ENCODE measurements at regions not wholly inside any gene's neighbourhood (a gene's known extent, or its start where the extent isn't known, plus 50 kb on each side); places are given as distances from the start of the nearest gene placed in this dataset.

GRCh38 chr1:87632232-87632631 lies 303.6 kb downstream of the LMO4 start:
- Histone ChIP-seq H3K4me3 (ENCODE audit: low read depth, low read length) (no peak overlapping the region), H3K9me3 (ENCODE audit: control insufficient read depth in 2 of 2, low read length in 2 of 2) (no peaks in the 10 kb centered on the region), H3K4me1 (ENCODE audit: control insufficient read depth, insufficient read depth, low read length, poor library complexity, severe bottlenecking) (no peaks in the 10 kb centered on the region), H3K27me3 (ENCODE audit: control insufficient read depth, insufficient read depth, low read length) (no peaks in the 10 kb centered on the region), H3K27ac (ENCODE audit: insufficient read depth, low read length, poor library complexity, severe bottlenecking) (no peak overlapping the region), H3K36me3 (ENCODE audit: control insufficient read depth, insufficient read depth, low read length) (no peaks in the 10 kb centered on the region)
- Mint-ChIP-seq H3K27ac (no peak overlapping the region), H3K4me1 (no peaks in the 10 kb centered on the region), H3K36me3 (no peaks in the 10 kb centered on the region), H3K27me3 (no peaks in the 10 kb centered on the region), H3K9me3 (peaks cover 0 to 6% (median 3%) of the 10 kb centered on the region in 7 donors), H3K4me3 (no peak overlapping the region)
- ATAC-seq (ENCODE audit: low read depth in 2 of 2) (no peak), DNase-seq (no peak)

GRCh38 chr1:87636198-87636892 lies 307.7 kb downstream of the LMO4 start:
- Mint-ChIP-seq H3K9me3 (peaks cover 0 to 9% (median 4%) of the 10 kb centered on the region in 7 donors), H3K36me3 (no peaks in the 10 kb centered on the region), H3K4me1 (no peaks in the 10 kb centered on the region), H3K27me3 (no peaks in the 10 kb centered on the region), H3K4me3 (no peak overlapping the region), H3K27ac (no peak overlapping the region)
- Histone ChIP-seq H3K4me3 (ENCODE audit: low read depth, low read length) (no peak overlapping the region), H3K27ac (ENCODE audit: insufficient read depth, low read length, poor library complexity, severe bottlenecking) (no peak overlapping the region), H3K36me3 (ENCODE audit: control insufficient read depth, insufficient read depth, low read length) (no peaks in the 10 kb centered on the region), H3K27me3 (ENCODE audit: control insufficient read depth, insufficient read depth, low read length) (no peaks in the 10 kb centered on the region), H3K4me1 (ENCODE audit: control insufficient read depth, insufficient read depth, low read length, poor library complexity, severe bottlenecking) (no peaks in the 10 kb centered on the region), H3K9me3 (ENCODE audit: control insufficient read depth in 2 of 2, low read length in 2 of 2) (no peaks in the 10 kb centered on the region)
- ATAC-seq (ENCODE audit: low read depth in 2 of 2) (no peak), DNase-seq (no peak)

GRCh38 chr1:87638636-87639035 lies 310.0 kb downstream of the LMO4 start:
- Mint-ChIP-seq H3K27me3 (no peaks in the 10 kb centered on the region), H3K4me3 (no peak overlapping the region), H3K4me1 (no peaks in the 10 kb centered on the region), H3K9me3 (peaks cover 0 to 7% (median 2%) of the 10 kb centered on the region in 7 donors), H3K36me3 (no peaks in the 10 kb centered on the region), H3K27ac (no peak overlapping the region)
- no peak for ATAC-seq (ENCODE audit: low read depth in 2 of 2)
- DNase-seq = no peak
- H3K36me3 ChIP-seq (ENCODE audit: control insufficient read depth, insufficient read depth, low read length) = no peaks in the 10 kb centered on the region
- no peak overlapping the region for H3K27ac ChIP-seq (ENCODE audit: insufficient read depth, low read length, poor library complexity, severe bottlenecking)
- no peaks in the 10 kb centered on the region for H3K9me3 ChIP-seq (ENCODE audit: control insufficient read depth in 2 of 2, low read length in 2 of 2)
- no peaks in the 10 kb centered on the region for H3K4me1 ChIP-seq (ENCODE audit: control insufficient read depth, insufficient read depth, low read length, poor library complexity, severe bottlenecking)
- no peaks in the 10 kb centered on the region for H3K27me3 ChIP-seq (ENCODE audit: control insufficient read depth, insufficient read depth, low read length)
- H3K4me3 ChIP-seq (ENCODE audit: low read depth, low read length) = no peak overlapping the region

DNA sequence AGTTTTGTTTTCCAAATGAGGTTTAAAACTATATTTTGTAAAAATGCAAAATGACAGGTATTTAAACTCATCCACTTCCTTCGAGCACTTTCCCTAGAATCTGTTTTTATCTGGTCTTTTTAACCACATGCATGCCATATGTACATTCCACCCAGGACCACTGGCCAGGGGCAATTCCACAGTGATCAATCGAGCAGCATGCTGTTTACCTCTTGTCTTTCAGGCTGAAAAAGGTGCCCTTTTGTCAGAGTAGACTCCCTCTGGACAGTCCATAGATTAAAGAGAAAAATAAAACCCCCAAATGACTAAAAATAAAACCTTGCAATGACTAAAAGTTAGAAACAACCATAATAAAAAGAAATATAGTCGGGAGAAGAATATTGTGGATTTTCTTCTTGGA lies 313.3 kb downstream of the LMO4 start:
- Histone ChIP-seq H3K27me3 (ENCODE audit: control insufficient read depth, insufficient read depth, low read length) (no peaks in the 10 kb centered on the region), H3K36me3 (ENCODE audit: control insufficient read depth, insufficient read depth, low read length) (no peaks in the 10 kb centered on the region), H3K4me1 (ENCODE audit: control insufficient read depth, insufficient read depth, low read length, poor library complexity, severe bottlenecking) (no peaks in the 10 kb centered on the region), H3K9me3 (ENCODE audit: control insufficient read depth in 2 of 2, low read length in 2 of 2) (no peaks in the 10 kb centered on the region), H3K27ac (ENCODE audit: insufficient read depth, low read length, poor library complexity, severe bottlenecking) (no peak overlapping the region), H3K4me3 (ENCODE audit: low read depth, low read length) (no peak overlapping the region)
- Mint-ChIP-seq H3K9me3 (peaks cover 0 to 4% (median 0%) of the 10 kb centered on the region in 7 donors), H3K27me3 (no peaks in the 10 kb centered on the region), H3K36me3 (no peaks in the 10 kb centered on the region), H3K4me3 (no peak overlapping the region), H3K4me1 (no peaks in the 10 kb centered on the region), H3K27ac (no peak overlapping the region)
- no peak for ATAC-seq (ENCODE audit: low read depth in 2 of 2)
- DNase-seq = no peak

DNA sequence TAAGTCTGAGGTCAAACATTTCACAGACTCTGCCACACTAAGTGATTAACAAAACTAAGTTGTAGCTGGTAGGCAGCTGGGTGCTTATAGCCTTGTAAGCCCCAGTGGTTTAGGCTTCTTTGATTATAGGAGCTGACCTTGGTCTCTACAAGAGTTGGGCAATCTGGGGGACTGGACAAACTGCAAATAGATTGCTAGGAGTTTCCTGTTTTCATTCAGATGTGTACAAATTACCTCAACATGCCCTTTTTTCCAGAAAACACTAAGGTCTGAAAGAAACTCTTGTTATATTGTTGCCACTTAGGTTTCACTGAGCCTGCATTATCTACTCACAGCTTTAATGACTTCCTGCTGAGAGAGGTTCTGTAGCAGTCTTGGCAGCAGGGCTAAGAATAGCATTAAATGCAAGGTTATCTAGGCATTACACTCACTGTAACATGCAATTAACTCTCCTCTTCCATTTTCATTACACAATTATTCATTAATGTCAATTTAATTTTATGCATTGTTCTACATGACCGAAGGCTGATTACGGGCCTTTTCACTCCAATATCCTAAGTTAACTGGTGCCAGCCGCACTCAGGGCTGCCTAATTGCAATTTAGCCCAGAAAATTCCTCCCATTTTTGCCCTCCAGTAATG lies 314.0 kb downstream of the LMO4 start:
- Mint-ChIP-seq H3K9me3 (peaks cover 0 to 4% (median 0%) of the 10 kb centered on the region in 7 donors), H3K27ac (no peak overlapping the region), H3K4me3 (no peak overlapping the region), H3K36me3 (no peaks in the 10 kb centered on the region), H3K4me1 (no peaks in the 10 kb centered on the region), H3K27me3 (no peaks in the 10 kb centered on the region)
- Histone ChIP-seq H3K4me3 (ENCODE audit: low read depth, low read length) (no peak overlapping the region), H3K4me1 (ENCODE audit: control insufficient read depth, insufficient read depth, low read length, poor library complexity, severe bottlenecking) (no peaks in the 10 kb centered on the region), H3K9me3 (ENCODE audit: control insufficient read depth in 2 of 2, low read length in 2 of 2) (no peaks in the 10 kb centered on the region), H3K27ac (ENCODE audit: insufficient read depth, low read length, poor library complexity, severe bottlenecking) (no peak overlapping the region), H3K36me3 (ENCODE audit: control insufficient read depth, insufficient read depth, low read length) (no peaks in the 10 kb centered on the region), H3K27me3 (ENCODE audit: control insufficient read depth, insufficient read depth, low read length) (no peaks in the 10 kb centered on the region)
- DNase-seq = no peak
- no peak for ATAC-seq (ENCODE audit: low read depth in 2 of 2)

DNA sequence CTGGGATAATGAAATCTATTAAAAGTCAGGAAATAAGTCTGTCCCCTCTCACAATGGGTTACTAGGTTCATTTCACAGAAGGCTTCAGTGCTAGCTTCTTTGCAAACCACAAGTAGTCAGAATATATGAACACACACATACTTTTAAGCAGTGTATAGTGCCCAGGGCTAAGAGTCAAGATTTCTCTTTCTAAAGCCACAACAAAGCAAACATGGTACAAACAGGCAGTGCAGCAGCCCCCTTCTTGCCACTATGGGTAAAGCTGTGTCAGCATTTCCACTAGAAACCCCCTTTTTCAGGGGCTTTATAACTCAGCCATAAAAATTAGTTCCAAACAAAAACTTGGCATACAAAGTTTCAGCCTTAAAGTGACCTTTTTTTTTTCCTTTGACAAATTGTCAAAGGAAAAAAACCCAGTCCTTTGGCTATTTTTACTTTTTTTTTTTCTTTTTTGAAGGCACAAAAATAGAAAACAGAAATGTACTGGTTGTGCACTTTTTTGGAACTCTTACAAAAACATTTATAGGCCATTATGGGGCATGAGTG lies 315.4 kb downstream of the LMO4 start:
- H3K9me3 Mint-ChIP-seq = peaks cover 0 to 4% (median 0%) of the 10 kb centered on the region in 7 donors
- Histone ChIP-seq H3K27me3 (ENCODE audit: control insufficient read depth, insufficient read depth, low read length) (no peaks in the 10 kb centered on the region), H3K4me1 (ENCODE audit: control insufficient read depth, insufficient read depth, low read length, poor library complexity, severe bottlenecking) (no peaks in the 10 kb centered on the region), H3K9me3 (ENCODE audit: control insufficient read depth in 2 of 2, low read length in 2 of 2) (no peaks in the 10 kb centered on the region), H3K27ac (ENCODE audit: insufficient read depth, low read length, poor library complexity, severe bottlenecking) (no peak overlapping the region), H3K4me3 (ENCODE audit: low read depth, low read length) (no peak overlapping the region), H3K36me3 (ENCODE audit: control insufficient read depth, insufficient read depth, low read length) (no peaks in the 10 kb centered on the region)
- H3K4me3 Mint-ChIP-seq = no peak overlapping the region
- ATAC-seq (ENCODE audit: low read depth in 2 of 2) (no peak), DNase-seq (no peak)
- no peaks in the 10 kb centered on the region for H3K27me3 Mint-ChIP-seq
- no peaks in the 10 kb centered on the region for H3K36me3 Mint-ChIP-seq
- no peak overlapping the region for H3K27ac Mint-ChIP-seq
- H3K4me1 Mint-ChIP-seq = no peaks in the 10 kb centered on the region

GRCh38 chr1:87644579-87645190 lies 316.0 kb downstream of the LMO4 start:
- no peaks in the 10 kb centered on the region for H3K27me3 Mint-ChIP-seq
- no peaks in the 10 kb centered on the region for H3K4me1 ChIP-seq (ENCODE audit: control insufficient read depth, insufficient read depth, low read length, poor library complexity, severe bottlenecking)
- H3K4me1 Mint-ChIP-seq = no peaks in the 10 kb centered on the region
- no peaks in the 10 kb centered on the region for H3K27me3 ChIP-seq (ENCODE audit: control insufficient read depth, insufficient read depth, low read length)
- H3K9me3 ChIP-seq (ENCODE audit: control insufficient read depth in 2 of 2, low read length in 2 of 2) = no peaks in the 10 kb centered on the region
- no peak overlapping the region for H3K4me3 ChIP-seq (ENCODE audit: low read depth, low read length)
- H3K27ac ChIP-seq (ENCODE audit: insufficient read depth, low read length, poor library complexity, severe bottlenecking) = no peak overlapping the region
- ATAC-seq (ENCODE audit: low read depth in 2 of 2) (no peak), DNase-seq (no peak)
- no peaks in the 10 kb centered on the region for H3K36me3 Mint-ChIP-seq
- H3K9me3 Mint-ChIP-seq = peaks cover 0 to 4% (median 0%) of the 10 kb centered on the region in 7 donors
- H3K4me3 Mint-ChIP-seq = no peak overlapping the region
- no peak overlapping the region for H3K27ac Mint-ChIP-seq
- no peaks in the 10 kb centered on the region for H3K36me3 ChIP-seq (ENCODE audit: control insufficient read depth, insufficient read depth, low read length)

Measured in CD4-positive, CD25-positive, alpha-beta regulatory T cell (primary cell).